DMS153 treated with DMSO at 0.1 percent for 48 hours (cell line): ENCODE measurements at regions not wholly inside any gene's neighbourhood (a gene's known extent, or its start where the extent isn't known, plus 50 kb on each side); places are given as distances from the start of the nearest gene placed in this dataset.

Experiments
- DNase-seq: peaks from one replicate; lab custom pipeline; 2025; ENCODE audit not compliant: unreplicated experiment; lab: John Stamatoyannopoulos, UW

DNA sequence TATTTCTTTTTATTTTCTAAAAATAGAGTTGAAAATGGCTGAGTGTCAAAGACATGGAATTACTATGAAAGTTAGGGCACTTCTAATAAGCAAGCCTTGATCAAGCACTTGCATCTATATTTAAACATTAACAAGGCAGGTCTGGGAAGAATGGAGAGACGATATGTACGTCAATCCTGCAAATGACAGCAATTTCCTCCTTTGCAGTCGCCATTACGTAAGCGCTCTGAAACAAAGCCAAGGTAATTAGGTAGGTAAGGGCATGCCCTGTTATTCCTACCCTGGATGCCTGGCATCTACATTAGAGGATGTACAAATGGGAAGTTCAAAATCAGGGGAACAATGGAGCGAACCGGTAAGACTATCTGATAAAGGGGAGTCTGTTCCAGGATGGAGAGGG lies 664.0 kb upstream of the ARGLU1 start:
- DNase-seq: peak; percentile 34

GRCh38 chr13:107223867-107224266 lies 655.9 kb upstream of the ARGLU1 start:
- no peak for DNase-seq

DNA sequence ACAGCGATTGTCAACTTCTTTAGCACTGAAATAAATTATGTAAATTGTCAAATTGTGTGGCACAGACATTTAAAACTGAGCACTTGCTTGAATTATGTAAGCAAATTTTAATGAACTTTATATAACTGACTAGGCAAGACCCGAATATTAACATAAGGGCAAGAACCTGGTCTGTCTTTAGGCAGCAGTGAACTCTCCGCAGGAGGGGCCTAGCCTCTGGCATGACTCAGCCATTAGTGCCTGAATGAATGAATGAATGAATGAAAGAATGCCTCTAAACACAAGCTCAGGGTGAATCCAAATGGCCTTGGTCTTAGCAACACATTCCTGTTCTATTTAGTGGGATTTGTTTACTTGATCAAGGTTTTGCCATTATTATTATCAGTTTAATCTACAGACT lies 654.7 kb upstream of the ARGLU1 start:
- DNase-seq: no peak

DNA sequence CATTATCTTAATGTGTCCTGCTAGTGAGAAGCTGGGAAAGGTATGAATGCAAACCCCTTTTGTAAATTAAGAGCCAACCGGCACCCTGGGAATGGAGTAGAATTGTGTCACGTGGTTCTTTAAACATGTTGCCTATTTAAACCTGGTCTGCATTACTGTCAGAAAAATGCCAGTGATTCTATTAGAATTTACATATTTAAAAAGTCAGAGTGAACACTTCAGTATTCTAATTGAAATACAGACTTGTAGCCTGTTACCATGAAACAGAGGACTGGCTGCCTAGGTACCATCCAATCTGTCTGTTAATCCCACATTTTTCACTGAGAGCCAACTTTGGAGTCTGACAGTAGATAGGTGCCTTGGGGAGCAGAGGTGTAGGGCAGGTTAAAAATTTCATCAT lies 652.3 kb upstream of the ARGLU1 start:
- no peak for DNase-seq

DNA sequence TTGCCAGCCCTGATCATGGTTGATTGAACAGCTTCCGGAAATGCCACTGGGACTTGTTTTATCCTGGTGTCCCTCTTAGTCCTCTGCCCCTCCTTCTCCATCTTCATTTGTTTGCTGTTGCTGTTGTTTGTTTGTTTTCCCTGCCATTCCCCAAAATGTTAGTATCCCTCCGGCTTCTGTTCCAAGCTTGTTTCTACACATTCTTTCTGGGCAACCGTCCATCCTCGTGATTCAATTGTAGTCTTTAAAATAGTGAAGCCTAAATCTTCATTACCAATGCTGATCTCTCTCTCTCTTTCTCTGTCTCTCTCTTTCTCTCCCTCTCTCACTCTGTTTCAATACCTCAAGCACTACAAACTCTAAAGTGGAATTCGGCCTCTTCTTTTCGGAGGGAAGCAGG lies 649.3 kb upstream of the ARGLU1 start:
- DNase-seq: peak; percentile 50

- no peak for DNase-seq
Observed at GRCh38 chr13:107216046-107216755, 648.3 kb upstream of the ARGLU1 start.

DNA sequence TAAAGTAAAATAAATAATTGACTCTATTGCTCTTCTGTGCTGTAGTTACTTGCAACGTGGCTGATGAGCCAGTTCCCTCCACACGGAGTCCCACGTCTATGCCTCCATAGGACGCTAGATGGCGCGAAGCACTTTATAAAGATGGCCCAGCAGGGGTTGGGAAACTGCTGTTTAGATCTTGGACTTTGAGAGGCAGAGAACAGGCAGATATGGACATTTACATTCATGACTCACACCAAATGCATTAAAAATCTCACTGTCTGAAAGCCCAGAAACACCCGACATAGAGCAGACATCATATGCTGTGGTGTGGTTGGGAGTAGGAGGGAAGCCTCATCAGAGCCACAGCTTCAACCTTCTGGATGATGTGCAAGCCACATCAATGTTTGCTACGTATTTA lies 643.1 kb upstream of the ARGLU1 start:
- DNase-seq: peak; percentile 99

- DNase-seq: peak; percentile 99
Observed at GRCh38 chr13:107210723-107211030, 642.7 kb upstream of the ARGLU1 start.

DNA sequence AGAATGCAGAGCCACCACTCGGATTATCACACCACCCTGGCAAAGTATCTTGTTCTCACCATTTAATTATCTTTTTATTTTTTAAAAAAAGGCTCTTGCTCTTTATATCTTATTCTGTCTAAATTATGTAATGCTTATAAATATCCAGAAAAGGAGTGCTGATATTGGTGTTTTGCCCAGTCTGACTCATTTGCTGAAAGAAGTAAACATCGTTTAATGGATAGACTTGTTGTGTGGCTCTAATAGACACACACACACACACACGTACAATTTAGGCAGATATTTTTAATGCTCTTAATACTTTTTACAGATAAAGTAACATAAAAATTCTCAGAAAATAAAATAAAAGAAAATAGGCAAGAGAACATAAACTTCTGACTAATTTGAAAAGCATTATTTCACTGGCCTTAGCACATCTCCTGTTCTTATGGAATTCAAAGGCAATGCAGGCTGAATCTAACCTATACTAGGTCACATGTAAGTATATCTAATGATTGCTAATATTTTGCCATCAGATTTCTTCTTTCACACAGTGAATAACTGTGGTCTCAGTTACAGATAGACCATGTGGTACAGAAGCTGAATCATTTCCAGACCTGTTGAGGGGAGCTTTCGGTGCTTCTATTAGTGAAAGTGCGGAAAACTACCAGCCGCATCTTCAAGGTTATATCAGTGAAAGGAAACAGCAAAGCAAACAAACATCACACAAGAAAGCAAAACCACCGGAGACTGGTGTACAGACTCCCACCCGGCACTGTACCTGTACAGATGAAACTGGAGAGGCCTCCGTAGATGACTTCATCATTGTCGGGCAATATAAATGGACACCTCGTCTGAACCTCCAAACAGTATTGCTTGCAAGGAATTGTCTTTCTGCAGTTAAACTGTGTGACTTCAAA lies 642.1 kb upstream of the ARGLU1 start:
- DNase-seq: no peak

DNA sequence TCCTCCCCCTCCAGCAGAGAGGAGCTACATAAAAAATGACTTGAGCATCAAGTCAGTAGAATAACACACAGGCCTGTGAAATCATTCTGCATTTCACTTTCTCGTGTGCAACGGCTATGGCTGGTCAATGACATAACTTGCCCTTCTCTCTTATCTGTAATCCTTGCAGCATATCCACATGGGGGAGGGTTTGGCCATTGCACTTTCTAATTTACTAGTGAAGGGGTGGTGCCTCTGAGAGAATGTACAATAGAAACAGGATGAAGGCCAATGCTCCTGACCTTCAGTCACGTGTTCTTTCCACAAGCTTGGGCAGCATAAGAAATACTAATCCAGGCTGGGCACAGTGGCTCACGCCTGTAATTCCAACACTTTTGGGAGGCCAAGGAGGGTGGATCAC lies 641.0 kb upstream of the ARGLU1 start:
- no peak for DNase-seq

DNA sequence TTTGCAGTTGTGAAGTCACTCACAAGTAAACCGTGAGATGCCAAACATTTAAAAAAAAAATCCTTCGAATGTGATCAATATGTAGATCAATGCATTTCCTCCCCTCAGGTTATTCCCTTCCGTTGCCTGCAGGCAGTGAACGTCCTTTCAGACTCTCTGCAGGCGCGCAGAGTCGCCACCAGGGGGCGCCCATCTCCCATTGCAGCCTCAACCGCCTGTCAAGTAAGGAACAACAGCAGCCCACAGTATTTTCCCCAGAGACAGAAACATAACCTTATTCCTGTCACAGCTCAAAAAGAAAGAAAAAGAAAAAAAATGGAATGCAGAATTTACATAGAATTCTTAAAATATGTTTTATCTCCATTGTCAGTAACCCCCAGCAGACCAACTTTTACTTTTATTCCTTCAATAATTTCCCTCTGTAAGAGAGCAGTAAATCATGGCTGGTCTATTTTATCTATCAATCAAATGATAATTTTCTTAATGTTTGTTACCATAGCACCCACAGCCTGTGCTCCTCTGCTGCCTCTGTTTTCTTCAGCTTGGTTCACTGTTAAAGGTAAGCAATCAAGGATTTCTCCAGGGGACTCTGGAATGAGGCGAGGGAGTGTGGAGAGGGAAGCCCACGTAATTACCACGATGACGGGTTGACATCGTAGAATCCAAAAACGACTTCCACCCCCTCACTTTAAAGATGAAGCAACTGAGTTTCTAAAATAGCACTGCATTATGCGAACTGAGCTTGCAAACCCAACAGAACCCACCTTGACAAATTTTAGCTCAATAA lies 637.6 kb upstream of the ARGLU1 start:
- peak; percentile 42 for DNase-seq

DNA sequence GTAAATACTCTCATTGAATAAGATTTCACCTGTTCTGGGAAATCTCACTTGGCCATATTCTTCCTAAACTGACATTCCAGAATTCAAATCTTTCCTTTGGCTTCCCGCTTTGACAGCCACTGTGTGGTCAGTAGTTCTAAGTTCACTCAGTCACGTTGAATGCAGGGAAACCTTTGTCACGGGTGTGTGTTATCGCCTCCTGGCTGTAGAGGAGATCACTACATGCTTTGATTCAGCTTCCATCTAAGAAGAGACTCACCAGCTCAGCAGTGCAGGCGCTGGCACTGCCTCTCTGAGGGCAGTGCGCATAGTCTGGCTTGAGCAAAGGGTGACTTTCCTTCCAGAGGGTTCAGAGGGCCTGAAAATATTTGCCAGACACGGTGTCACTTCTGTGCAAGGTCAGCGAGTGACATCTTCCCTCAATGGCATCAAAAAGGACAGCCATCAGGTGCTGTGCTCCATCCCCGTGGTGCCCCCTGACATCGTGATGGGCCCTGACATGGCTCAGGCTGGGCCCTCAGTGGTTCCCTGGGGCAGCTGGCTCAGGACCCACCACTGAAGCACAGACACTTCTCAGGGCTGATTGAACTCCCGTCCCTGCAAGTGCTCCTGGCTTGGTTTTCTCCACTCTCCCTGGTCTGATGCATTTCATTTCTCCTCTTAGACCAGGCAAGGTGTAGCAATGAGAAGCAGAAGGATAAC lies 635.4 kb upstream of the ARGLU1 start:
- DNase-seq: no peak

GRCh38 chr13:107202371-107203023 lies 634.6 kb upstream of the ARGLU1 start:
- DNase-seq: no peak

GRCh38 chr13:107200491-107200890 lies 632.6 kb upstream of the ARGLU1 start:
- no peak for DNase-seq

DNA sequence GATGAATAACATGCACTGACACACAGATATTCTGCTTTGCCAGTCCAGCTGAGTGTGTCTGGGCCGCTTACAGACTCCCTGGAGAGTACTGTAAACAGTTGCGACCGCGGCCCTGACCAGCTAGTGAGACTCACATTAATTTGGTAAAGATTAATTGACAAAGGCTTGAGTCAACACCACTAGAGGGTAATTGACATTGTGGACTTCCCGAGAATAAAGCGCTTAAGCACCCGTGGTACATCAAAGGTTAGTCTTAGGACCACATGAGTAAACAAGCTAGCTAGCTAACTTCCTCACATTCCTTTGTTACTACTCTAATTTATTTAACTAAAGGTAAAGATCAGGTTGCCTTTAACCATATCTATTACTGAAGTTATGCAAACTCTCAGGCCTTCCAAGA lies 624.4 kb upstream of the ARGLU1 start:
- DNase-seq: peak; percentile 76

DNA sequence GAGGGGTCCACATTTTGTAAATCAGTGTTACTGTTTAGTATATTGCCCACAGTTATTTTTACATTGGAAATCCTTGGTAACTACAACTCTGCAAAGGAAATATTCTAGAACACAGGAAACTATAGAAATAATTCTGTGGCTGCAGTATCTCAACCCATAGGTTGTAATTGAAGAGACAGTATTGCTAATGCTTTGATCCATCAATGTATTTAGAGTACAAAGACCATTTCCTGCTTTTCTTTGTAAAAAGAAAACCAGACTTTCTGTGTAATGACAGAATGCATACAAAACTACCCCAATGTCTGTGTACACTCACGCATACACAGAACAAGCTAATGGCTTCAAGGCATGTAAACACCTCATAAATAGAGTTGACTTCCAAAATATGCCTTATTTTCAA lies 622.1 kb upstream of the ARGLU1 start:
- no peak for DNase-seq

GRCh38 chr13:107185889-107186288 lies 618.0 kb upstream of the ARGLU1 start:
- DNase-seq: no peak

DNA sequence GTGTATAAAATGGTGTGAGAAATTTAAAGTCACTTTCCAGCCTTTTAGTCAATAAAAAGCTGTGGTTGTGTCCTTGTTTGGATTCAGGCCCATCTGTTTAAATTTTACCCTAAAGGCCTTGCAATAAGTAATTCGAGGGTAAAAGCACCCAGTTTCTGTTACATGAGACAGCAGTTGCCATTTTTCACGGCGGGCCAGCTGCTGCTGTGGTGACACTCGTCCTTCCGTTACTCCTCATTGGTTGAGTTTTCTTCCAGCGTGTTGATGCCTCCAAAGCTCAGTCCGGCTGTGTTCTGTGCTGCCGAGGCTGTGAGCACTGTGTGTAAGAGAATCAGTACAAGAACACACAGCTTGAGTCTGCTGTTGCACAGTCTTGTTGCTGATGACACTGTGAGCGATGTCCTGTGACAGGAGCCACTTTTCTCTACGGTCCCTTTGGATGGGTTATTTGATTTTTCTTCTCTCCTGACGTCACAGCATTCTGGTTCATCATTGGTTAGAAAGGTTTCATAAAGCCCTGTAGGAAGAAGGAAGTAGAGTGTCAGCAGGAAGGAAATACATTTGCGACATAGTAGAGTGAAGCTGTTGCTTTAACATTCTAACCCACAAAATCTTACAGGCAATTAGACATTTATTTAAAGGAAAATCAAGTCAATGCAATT lies 602.5 kb upstream of the ARGLU1 start:
- no peak for DNase-seq

GRCh38 chr13:107157271-107157670 lies 589.3 kb upstream of the ARGLU1 start:
- DNase-seq: no peak

DNA sequence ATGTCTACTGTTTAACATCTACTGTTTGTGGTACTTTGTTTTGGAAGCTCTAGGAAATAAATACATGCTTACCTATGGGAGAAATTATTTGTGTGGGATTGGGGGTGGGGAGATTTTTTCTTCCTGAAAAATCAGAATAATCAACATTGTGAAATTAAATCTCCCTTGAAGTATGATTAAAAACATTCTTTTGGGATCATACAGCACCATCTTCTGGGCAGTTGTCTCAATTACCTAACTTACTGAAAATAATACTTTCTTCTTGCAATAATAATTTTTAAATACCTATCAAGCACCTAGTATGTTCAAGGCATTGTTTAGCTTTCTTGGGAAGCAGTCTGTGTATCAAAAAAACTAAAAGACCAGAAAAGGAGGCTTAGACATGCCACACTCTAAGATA lies 576.5 kb upstream of the ARGLU1 start:
- no peak for DNase-seq
